ENCODE measurements at regions not wholly inside any gene's neighbourhood (a gene's known extent, or its start where the extent isn't known, plus 50 kb on each side); places are given as distances from the start of the nearest gene placed in this dataset.

GRCh38 chr16:86069736-86070298, 170.9 kb downstream of the IRF8 start:
- DNase-seq (ENCODE audit: insufficient read length, low spot score), result no peak
- FAIRE-seq, result no peak
- no peak for TF ChIP-seq POLR2A (IDR thresholded peaks at IDR 0.05; ENCODE audit: low read depth, low read length)

GRCh38 chr16:86070484-86070883, 171.5 kb downstream of the IRF8 start:
- TF ChIP-seq POLR2A (IDR thresholded peaks at IDR 0.05; ENCODE audit: low read depth, low read length), result no peak
- DNase-seq (ENCODE audit: insufficient read length, low spot score) (no peak), FAIRE-seq (no peak)

GRCh38 chr16:86070971-86071370, 172.0 kb downstream of the IRF8 start:
- no peak for FAIRE-seq
- TF ChIP-seq POLR2A (IDR thresholded peaks at IDR 0.05; ENCODE audit: low read depth, low read length), result no peak
- DNase-seq (ENCODE audit: insufficient read length, low spot score), result no peak

DNA sequence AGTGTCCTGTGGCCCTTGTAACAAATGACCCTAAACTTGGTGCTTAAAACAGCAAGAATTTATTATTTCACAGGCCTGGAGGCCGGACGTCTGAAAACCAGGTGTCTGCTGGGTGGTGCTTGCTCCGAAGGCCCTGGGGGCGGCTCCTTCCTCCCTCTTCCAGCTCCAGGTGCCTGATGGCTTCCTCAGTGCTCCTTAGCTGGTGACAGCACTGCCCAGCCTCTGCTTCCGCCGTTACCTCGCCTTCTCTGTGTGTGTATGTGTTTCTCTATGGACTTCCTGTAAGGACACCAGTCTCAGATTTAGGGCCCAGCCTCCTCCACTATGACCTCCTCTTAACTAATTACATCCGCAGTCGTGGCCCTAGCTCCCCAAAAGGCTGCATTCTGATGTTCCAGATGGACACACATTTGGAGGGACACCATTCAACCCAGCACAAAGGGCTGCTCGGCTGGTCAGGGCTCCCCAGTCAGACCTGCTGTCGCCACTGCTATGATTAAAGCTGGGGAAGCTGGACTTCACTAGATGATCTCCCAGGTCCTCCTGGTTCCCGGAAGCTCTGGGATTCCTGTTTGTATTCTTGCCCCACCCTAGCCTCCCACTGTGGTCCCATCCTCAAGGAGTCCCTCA, 172.8 kb downstream of the IRF8 start:
- TF ChIP-seq POLR2A (IDR thresholded peaks at IDR 0.05; ENCODE audit: low read depth, low read length), result no peak
- no peak for DNase-seq (ENCODE audit: insufficient read length, low spot score)
- no peak for FAIRE-seq

GRCh38 chr16:86072328-86073102, 173.6 kb downstream of the IRF8 start:
- DNase-seq (ENCODE audit: insufficient read length, low spot score) (peak; percentile 67), FAIRE-seq (no peak)
- no peak for TF ChIP-seq POLR2A (IDR thresholded peaks at IDR 0.05; ENCODE audit: low read depth, low read length)

DNA sequence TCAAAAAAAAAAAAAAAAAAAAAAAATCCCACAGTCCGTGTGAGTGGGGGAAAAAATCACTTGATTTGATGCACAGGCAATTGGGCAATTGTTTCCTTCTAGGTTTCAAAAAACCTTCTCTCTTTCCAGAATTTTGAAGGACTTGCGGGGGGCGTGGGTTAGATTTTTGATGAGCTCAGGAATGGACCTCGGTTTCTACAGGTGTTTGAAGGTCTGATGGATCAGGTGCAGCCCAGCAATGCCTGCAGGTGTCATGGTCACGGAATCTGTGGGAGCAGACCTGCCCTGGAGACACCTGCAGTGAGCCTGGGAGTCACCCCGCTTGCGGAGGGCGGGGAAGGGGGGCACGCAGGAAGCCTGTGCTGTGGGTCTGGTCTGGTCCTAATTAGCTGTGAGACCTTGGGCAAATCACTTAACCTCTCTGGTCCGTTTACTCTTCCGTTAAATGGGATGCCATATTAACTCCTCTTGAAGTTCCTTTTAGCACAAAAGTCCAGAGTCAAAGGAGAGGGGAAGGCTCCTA, 174.2 kb downstream of the IRF8 start:
- DNase-seq (ENCODE audit: insufficient read length, low spot score), result no peak
- TF ChIP-seq POLR2A (IDR thresholded peaks at IDR 0.05; ENCODE audit: low read depth, low read length), result no peak
- FAIRE-seq, result no peak

- FAIRE-seq, result no peak
- DNase-seq (ENCODE audit: insufficient read length, low spot score), result no peak
- no peak for TF ChIP-seq POLR2A (IDR thresholded peaks at IDR 0.05; ENCODE audit: low read depth, low read length)
Observed at GRCh38 chr16:86073763-86074493, 175.0 kb downstream of the IRF8 start.

DNA sequence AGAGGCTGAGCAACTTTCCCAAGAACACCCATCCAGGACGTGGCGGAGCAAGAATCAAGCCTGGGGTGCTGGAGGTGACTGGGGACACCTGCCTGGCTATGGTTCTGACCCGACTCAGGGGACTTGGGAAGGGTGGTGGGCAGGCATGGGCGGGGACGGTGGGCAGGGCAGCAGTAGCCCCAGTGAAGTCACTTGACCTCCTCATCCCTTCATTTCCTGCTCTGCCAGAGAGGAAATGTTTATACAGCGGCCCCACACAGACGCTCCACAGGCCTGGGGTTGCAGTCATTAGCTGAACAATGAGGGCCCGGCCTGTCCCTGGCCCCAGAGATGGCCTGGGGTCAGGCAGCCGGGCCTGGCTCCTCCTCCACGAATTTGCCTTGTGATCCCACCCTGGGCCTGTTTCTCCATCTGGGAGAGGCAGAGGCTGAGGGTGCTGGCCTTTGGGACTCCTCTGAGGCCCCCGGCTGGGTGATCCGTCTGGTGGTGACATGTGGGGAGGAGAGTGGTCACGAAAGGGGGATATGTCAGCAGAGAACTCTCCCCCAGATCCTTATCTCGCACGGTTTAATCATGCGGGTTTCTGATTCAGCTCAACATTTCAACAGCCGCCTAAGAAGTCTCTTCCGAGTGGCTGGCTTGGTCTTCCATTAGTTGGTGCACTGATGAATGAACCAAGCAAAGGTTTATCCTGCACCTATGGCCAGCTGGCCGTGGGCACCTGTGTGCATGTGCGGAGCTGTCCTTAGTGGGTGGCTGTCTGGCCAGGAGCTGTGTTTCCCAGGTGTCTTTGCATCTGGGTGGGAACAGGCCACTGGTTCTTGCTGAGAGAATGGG, 175.9 kb downstream of the IRF8 start:
- FAIRE-seq (no peak), DNase-seq (ENCODE audit: insufficient read length, low spot score) (no peak)
- TF ChIP-seq POLR2A (IDR thresholded peaks at IDR 0.05; ENCODE audit: low read depth, low read length), result no peak

GRCh38 chr16:86075488-86075785, 176.5 kb downstream of the IRF8 start:
- no peak for FAIRE-seq
- no peak for DNase-seq (ENCODE audit: insufficient read length, low spot score)

GRCh38 chr16:86075839-86076440, 177.0 kb downstream of the IRF8 start:
- DNase-seq (ENCODE audit: insufficient read length, low spot score) (no peak), FAIRE-seq (no peak)
- no peak for TF ChIP-seq POLR2A (IDR thresholded peaks at IDR 0.05; ENCODE audit: low read depth, low read length)

More at GRCh38 chr16:86075488-86075785, 176.5 kb downstream of the IRF8 start:
- TF ChIP-seq POLR2A (IDR thresholded peaks at IDR 0.05; ENCODE audit: low read depth, low read length), result no peak

- no peak for FAIRE-seq
- no peak for TF ChIP-seq POLR2A (IDR thresholded peaks at IDR 0.05; ENCODE audit: low read depth, low read length)
- DNase-seq (ENCODE audit: insufficient read length, low spot score), result no peak
Observed at GRCh38 chr16:86076606-86077005, 177.6 kb downstream of the IRF8 start.

- FAIRE-seq, result no peak
Observed at GRCh38 chr16:86077243-86077940, 178.4 kb downstream of the IRF8 start.

More at GRCh38 chr16:86077243-86077940, 178.4 kb downstream of the IRF8 start:
- no peak for TF ChIP-seq POLR2A (IDR thresholded peaks at IDR 0.05; ENCODE audit: low read depth, low read length)
- no peak for DNase-seq (ENCODE audit: insufficient read length, low spot score)

Data from H54 (cell line).